Neuronal stem cell (in vitro differentiated cells): ENCODE measurements at regions not wholly inside any gene's neighbourhood (a gene's known extent, or its start where the extent isn't known, plus 50 kb on each side); places are given as distances from the start of the nearest gene placed in this dataset.

ENCODE experiments used
- DNase-seq: peaks from one replicate; pipeline ENCODE4 v3.0.0-alpha.2; 2013; ENCODE audit warnings: low spot score
- H2AFZ ChIP-seq: one replicate; pipeline ENCODE4 v1.6.1; 2013; ENCODE audit warnings: mild to moderate bottlenecking, low read length, inconsistent platforms
- H2AK5ac ChIP-seq: 2 replicates; pipeline ENCODE4 v1.6.1; 2013; ENCODE audit warnings: low read depth, mild to moderate bottlenecking, inconsistent platforms, low read length, moderate library complexity, mixed read lengths
- H2BK120ac ChIP-seq: 2 replicates; pipeline ENCODE4 v1.6.1; 2013; ENCODE audit warnings: low read depth, mild to moderate bottlenecking, inconsistent platforms, low read length, moderate library complexity, mixed read lengths
- H2BK12ac ChIP-seq: one replicate; pipeline ENCODE4 v1.6.1; 2013; ENCODE audit warnings: low read length, inconsistent platforms
- H2BK15ac ChIP-seq: 2 replicates; pipeline ENCODE4 v1.6.1; 2013; ENCODE audit warnings: mild to moderate bottlenecking, low read length, inconsistent platforms, mixed read lengths
- H2BK5ac ChIP-seq: one replicate; pipeline ENCODE4 v1.6.1; 2013; ENCODE audit warnings: inconsistent platforms, mild to moderate bottlenecking, low read length, moderate library complexity
- H3K14ac ChIP-seq: one replicate; pipeline ENCODE4 v1.6.1; 2013; ENCODE audit warnings: low read length, inconsistent platforms
- H3K18ac ChIP-seq: 2 replicates; pipeline ENCODE4 v1.6.1; 2013; ENCODE audit warnings: low read length, inconsistent platforms
- H3K23ac ChIP-seq: 2 replicates; pipeline ENCODE4 v1.6.1; 2013; ENCODE audit warnings: low read depth, mild to moderate bottlenecking, mixed read lengths, low read length, inconsistent platforms; ENCODE audit not compliant: poor library complexity
- H3K27ac ChIP-seq: replicated peaks from 3 replicates; pipeline ENCODE4 v1.5.1; 2013; ENCODE audit warnings: low read length, inconsistent platforms
- H3K27me3 ChIP-seq, 3 experiments: 2 replicates each; pipeline ENCODE4 v1.6.1; 2013; ENCODE audit warnings: low read length in 3 of 3, mild to moderate bottlenecking in 2 of 3, inconsistent platforms in 1 of 3, low read depth in 1 of 3, mixed read lengths in 1 of 3, moderate library complexity in 1 of 3; ENCODE audit not compliant: control insufficient read depth in 3 of 3, insufficient read depth in 3 of 3
- H3K36me3 ChIP-seq, 2 donors: replicated peaks in 1 of 2; 2 replicates each; pipeline ENCODE4 v1.6.1; 2013; ENCODE audit warnings: low read length in 2 of 2; ENCODE audit not compliant: control insufficient read depth in 2 of 2, insufficient read depth in 2 of 2
- H3K4ac ChIP-seq: 2 replicates; pipeline ENCODE4 v1.6.1; 2013; ENCODE audit warnings: inconsistent platforms, mild to moderate bottlenecking, low read length, moderate library complexity
- H3K4me1 ChIP-seq, 2 donors: 1 replicate in 1 of 2; 2 replicates in 1 of 2; pipeline ENCODE4 v1.6.1; 2013; ENCODE audit warnings: low read length in 2 of 2, low read depth in 1 of 2; ENCODE audit not compliant: control insufficient read depth in 2 of 2, insufficient read depth in 1 of 2
- H3K4me2 ChIP-seq: one replicate; pipeline ENCODE4 v1.6.1; 2013; ENCODE audit warnings: mild to moderate bottlenecking, low read length, inconsistent platforms; ENCODE audit not compliant: insufficient read depth, poor library complexity, severe bottlenecking
- H3K4me3 ChIP-seq, 2 donors: 2 replicates each; pipeline ENCODE4 v1.5.1; 2013; ENCODE audit warnings: low read length in 2 of 2, mild to moderate bottlenecking in 2 of 2, inconsistent platforms in 1 of 2, moderate library complexity in 1 of 2
- H3K79me1 ChIP-seq: one replicate; pipeline ENCODE4 v1.6.1; 2013; ENCODE audit warnings: low read depth, mild to moderate bottlenecking, inconsistent platforms, low read length, moderate library complexity
- H3K9ac ChIP-seq: one replicate; pipeline ENCODE4 v1.6.1; 2013; ENCODE audit warnings: mild to moderate bottlenecking, low read depth, low read length, inconsistent platforms; ENCODE audit not compliant: poor library complexity
- H3K9me3 ChIP-seq, 2 donors: replicated peaks in 1 of 2; 2 replicates each; pipeline versions ENCODE3 to v1.6.1; 2013; ENCODE audit warnings: low read length in 2 of 2, mild to moderate bottlenecking in 2 of 2, inconsistent platforms in 1 of 2, low read depth in 1 of 2, mixed read lengths in 1 of 2, moderate library complexity in 1 of 2; ENCODE audit not compliant: control insufficient read depth in 2 of 2, insufficient read depth in 1 of 2
- H4K8ac ChIP-seq: one replicate; pipeline ENCODE4 v1.6.1; 2013; ENCODE audit warnings: low read depth, mild to moderate bottlenecking, inconsistent platforms, low read length, moderate library complexity
- H4K91ac ChIP-seq: one replicate; pipeline ENCODE4 v1.6.1; 2013; ENCODE audit warnings: low read length, low read depth, mild to moderate bottlenecking, inconsistent platforms; ENCODE audit not compliant: poor library complexity
- WGBS, 2 donors: extraction: QIAGEN DNeasy Blood & Tissue Kit; methylation state at CpG; one replicate each; pipeline ENCODE4 v1.1.7; 2013; ENCODE audit warnings: missing lambda C conversion rate in 2 of 2, mixed read lengths in 1 of 2; ENCODE audit not compliant: insufficient read length in 2 of 2, insufficient replicate concordance in 1 of 2; ENCODE audit errors: extremely low coverage in 2 of 2; 5-methylcytosine and 5-hydroxymethylcytosine counted together

DNA sequence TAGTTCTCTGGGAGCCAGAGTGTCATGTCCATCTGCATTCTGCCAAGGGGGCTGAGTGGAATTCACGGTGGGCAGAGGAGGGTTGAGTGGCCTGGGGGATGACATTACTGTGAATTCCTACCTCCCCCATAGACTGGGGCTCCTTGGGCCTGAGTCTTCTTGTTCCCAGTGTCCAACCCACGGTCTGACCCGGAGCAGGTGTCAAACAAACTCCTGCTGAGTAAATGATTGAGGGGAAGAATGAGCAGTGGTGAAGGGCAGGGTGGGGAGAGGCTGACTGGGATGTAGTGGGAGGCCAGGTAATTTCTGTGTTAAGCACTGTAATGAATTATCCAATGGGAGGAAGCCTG, 597.6 kb downstream of the MATN1 start:
- no peak overlapping the region for H2BK12ac ChIP-seq
- H3K4me2 ChIP-seq = no peak overlapping the region
- no peak overlapping the region for H3K4ac ChIP-seq
- no peaks in the 10 kb centered on the region for H3K27me3 ChIP-seq
- no peak overlapping the region for H4K91ac ChIP-seq
- no peak overlapping the region for H3K18ac ChIP-seq
- H3K27ac ChIP-seq = no peak overlapping the region
- no peak overlapping the region for H3K14ac ChIP-seq
- H2AFZ ChIP-seq = no peak overlapping the region
- no peak overlapping the region for H2BK5ac ChIP-seq
- no peak overlapping the region for H3K23ac ChIP-seq
- no peak overlapping the region for H2BK15ac ChIP-seq
- no peaks in the 10 kb centered on the region for H3K4me1 ChIP-seq
- H3K79me1 ChIP-seq = no peaks in the 10 kb centered on the region
- H3K36me3 ChIP-seq = no peaks in the 10 kb centered on the region
- peaks cover 0 to 2% of the 10 kb centered on the region in 2 donors for H3K9me3 ChIP-seq
- H4K8ac ChIP-seq = no peak overlapping the region
- no peak overlapping the region for H3K4me3 ChIP-seq
- no peak overlapping the region for H2BK120ac ChIP-seq
- no peak overlapping the region for H3K9ac ChIP-seq
- DNase-seq = no peak
- no peak overlapping the region for H2AK5ac ChIP-seq
- WGBS, 2 donors = no CpG with 5 or more reads among the region's 3 CpGs

- Histone ChIP-seq H2AK5ac (no peak overlapping the region), H3K27me3 (no peaks in the 10 kb centered on the region)
Observed at GRCh38 chr1:30125021-30125820, 598.2 kb downstream of the MATN1 start.

GRCh38 chr1:30123896-30124295, 599.5 kb downstream of the MATN1 start:
- Histone ChIP-seq H4K91ac (no peak overlapping the region), H3K18ac (no peak overlapping the region), H3K23ac (no peak overlapping the region), H3K4me3 (no peak overlapping the region), H3K4me1 (no peaks in the 10 kb centered on the region), H3K4ac (no peak overlapping the region), H2AFZ (no peak overlapping the region), H3K79me1 (no peaks in the 10 kb centered on the region), H4K8ac (no peak overlapping the region), H3K4me2 (no peak overlapping the region), H2BK5ac (no peak overlapping the region), H3K27ac (no peak overlapping the region), H2BK120ac (no peak overlapping the region), H3K27me3 (no peaks in the 10 kb centered on the region), H3K14ac (peak overlapping the region; percentile 63), H2BK12ac (no peak overlapping the region), H2AK5ac (no peak overlapping the region), H3K36me3 (no peaks in the 10 kb centered on the region), H3K9me3 (peaks cover 0 to 2% of the 10 kb centered on the region in 2 donors), H3K9ac (no peak overlapping the region), H2BK15ac (no peak overlapping the region)
- no CpG with 5 or more reads among the region's 4 CpGs for WGBS, 2 donors
- DNase-seq = no peak

More at GRCh38 chr1:30125021-30125820, 598.2 kb downstream of the MATN1 start:
- Histone ChIP-seq H3K14ac (peak overlapping the region; percentile 40), H2BK12ac (no peak overlapping the region), H2AFZ (no peak overlapping the region), H2BK15ac (no peak overlapping the region), H3K4me1 (no peaks in the 10 kb centered on the region), H3K4ac (no peak overlapping the region), H3K18ac (peak overlapping the region; percentile 42), H2BK120ac (no peak overlapping the region), H4K91ac (no peak overlapping the region), H4K8ac (no peak overlapping the region), H3K4me3 (no peak overlapping the region), H3K79me1 (no peaks in the 10 kb centered on the region), H3K23ac (no peak overlapping the region), H3K4me2 (no peak overlapping the region), H2BK5ac (no peak overlapping the region), H3K36me3 (no peaks in the 10 kb centered on the region), H3K9me3 (peaks cover 0 to 2% of the 10 kb centered on the region in 2 donors), H3K27ac (no peak overlapping the region), H3K9ac (no peak overlapping the region)
- no peak for DNase-seq
- WGBS, 2 donors = no CpG with 5 or more reads among the region's 8 CpGs

DNA sequence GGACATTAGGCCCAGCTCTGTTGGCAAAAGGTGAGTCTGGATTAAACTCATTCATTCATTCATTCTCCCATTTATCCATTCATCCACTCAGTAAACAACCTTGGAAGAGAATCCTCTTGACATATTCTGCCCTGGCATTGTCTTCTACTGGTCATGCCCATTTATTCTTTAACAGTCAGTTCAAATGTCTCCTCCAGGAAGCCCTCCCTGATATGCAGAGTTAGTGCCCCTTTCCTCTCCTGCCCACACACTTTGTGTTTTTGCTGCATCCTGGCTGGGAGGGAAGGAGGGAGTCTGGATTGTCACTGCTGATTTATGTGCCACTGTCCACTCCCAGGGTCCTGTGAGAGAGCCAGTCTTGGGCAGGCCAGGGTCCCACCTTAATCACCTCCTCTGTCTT, 600.3 kb downstream of the MATN1 start:
- DNase-seq = no peak
- no peak overlapping the region for H2BK5ac ChIP-seq
- no peak overlapping the region for H3K9ac ChIP-seq
- no peak overlapping the region for H2AK5ac ChIP-seq
- H3K23ac ChIP-seq = no peak overlapping the region
- H3K4me3 ChIP-seq = no peak overlapping the region
- H3K36me3 ChIP-seq = no peaks in the 10 kb centered on the region
- H2AFZ ChIP-seq = no peak overlapping the region
- no peak overlapping the region for H3K4ac ChIP-seq
- no peak overlapping the region for H2BK15ac ChIP-seq
- H3K4me1 ChIP-seq = no peaks in the 10 kb centered on the region
- H3K14ac ChIP-seq = no peak overlapping the region
- peaks cover 0 to 2% of the 10 kb centered on the region in 2 donors for H3K9me3 ChIP-seq
- no peak overlapping the region for H4K91ac ChIP-seq
- no peaks in the 10 kb centered on the region for H3K27me3 ChIP-seq
- H3K4me2 ChIP-seq = no peak overlapping the region
- no peak overlapping the region for H2BK12ac ChIP-seq
- H2BK120ac ChIP-seq = no peak overlapping the region
- H3K18ac ChIP-seq = no peak overlapping the region
- no peak overlapping the region for H4K8ac ChIP-seq
- no peak overlapping the region for H3K27ac ChIP-seq
- no peaks in the 10 kb centered on the region for H3K79me1 ChIP-seq
